ENCODE measurements at regions not wholly inside any gene's neighbourhood (a gene's known extent, or its start where the extent isn't known, plus 50 kb on each side); places are given as distances from the start of the nearest gene placed in this dataset.
A peak's percentile ranks its signal among the peaks of the same experiment; 100 is the strongest.
"Not testable (repeated sequence)": the region's sequence is repeated elsewhere in the genome, so short reads cannot be mapped to it uniquely, and the experiment has no call there.

- DNase-seq: no peak
These were observed 186.9 kb downstream of the ZFP64 start for GRCh38 chr20:52004715-52005114.

DNA sequence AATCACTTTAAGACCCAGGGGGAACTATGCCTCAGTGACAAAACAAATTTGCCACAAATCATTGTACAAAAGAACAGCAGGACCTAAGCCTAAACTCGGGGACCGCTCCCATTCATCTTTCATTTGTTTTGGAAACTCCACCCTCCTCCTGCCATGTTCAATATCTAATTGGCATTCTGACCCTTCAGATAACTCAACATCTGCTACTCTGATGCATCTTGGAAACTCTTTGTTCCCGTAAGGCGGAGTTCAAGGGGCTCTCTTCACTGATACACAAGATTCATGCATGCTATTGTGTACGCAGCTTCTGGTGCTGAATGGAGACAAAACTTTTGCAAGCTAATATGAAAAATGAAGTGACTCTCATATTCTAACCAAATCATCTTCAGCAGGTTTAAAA is 187.6 kb downstream of the ZFP64 start:
- no peak for DNase-seq

DNA sequence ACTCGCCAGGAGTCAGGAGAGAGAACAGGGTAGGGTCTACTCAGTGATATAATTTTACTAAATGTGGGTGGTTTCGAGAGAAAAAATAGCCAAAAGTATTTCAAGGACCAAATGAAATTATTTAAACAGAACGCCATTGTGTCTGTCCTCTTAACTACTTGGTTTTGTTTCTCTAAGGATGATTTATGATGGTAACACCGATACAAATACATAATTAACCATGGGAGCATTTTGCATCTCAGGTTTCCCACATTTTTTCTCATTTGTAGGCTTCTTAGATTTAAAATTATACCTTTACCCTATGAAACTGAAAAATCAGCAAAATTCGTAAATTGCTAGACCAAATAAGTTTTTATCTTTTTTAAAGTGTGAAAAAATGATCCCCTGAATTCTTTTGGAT is 188.2 kb downstream of the ZFP64 start:
- DNase-seq: no peak

- DNase-seq: no peak
These were observed 189.4 kb downstream of the ZFP64 start for GRCh38 chr20:52001999-52002666.

GRCh38 chr20:51997281-51997936 is 194.2 kb downstream of the ZFP64 start:
- not testable (repeated sequence) for DNase-seq

GRCh38 chr20:51995551-51995951 is 193.2 kb upstream of the SALL4 start:
- DNase-seq: no peak

DNA sequence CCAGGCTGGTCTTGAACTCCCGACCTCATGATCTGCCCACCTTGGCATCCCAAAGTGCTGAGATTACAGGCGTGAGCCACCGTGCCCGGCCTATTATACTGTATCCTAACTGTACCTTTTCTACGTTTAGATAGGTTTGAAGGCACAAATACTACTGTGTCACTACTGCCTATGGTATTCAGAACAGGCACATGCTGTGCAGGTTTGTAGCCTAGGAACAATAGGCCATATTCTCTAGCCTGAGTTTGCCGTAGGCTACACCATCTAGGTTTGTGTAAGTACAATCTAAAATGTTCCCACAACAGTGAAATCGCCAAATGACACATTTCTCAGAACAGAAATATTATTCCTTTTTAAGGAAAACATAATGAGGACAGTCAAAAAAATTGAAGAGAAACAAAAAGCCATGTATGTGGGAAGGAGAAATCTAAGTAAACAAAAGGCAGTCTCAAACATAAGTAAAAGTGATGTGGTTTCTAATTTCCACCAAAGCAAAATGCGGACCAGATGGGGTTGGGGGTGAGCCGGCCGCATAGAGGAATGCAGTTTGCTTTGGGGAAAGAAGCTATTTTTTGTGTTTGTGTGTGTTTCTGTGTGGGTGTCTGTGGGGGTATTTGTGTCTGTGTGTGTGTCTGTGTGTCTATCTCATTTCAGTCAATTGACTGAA is 192.6 kb upstream of the SALL4 start:
- DNase-seq: peak; percentile 63

- no peak for DNase-seq
These were observed 185.5 kb upstream of the SALL4 start for GRCh38 chr20:51987812-51988211.

GRCh38 chr20:51985013-51985415 is 182.7 kb upstream of the SALL4 start:
- DNase-seq: no peak

- no peak for DNase-seq
These were observed 178.0 kb upstream of the SALL4 start for GRCh38 chr20:51980277-51980676.

DNA sequence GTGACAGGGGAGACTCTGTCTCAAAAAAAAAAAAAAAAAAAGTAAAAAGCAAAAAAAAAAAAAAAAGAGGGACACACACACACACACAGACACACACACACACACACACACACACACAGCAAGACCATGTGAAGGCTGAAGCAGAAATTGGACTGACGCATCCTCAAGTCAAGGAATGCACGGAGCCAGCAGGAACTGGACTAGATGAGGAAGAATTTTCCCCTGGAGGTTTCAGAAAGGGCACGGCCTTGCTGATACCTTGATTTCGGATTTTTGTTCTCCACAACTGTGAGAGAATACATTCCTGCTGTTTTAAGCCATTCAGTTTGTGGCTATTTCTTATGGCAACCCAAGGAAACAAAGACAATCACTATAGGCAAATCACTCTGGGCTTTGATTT is 176.9 kb upstream of the SALL4 start:
- DNase-seq: no peak

DNA sequence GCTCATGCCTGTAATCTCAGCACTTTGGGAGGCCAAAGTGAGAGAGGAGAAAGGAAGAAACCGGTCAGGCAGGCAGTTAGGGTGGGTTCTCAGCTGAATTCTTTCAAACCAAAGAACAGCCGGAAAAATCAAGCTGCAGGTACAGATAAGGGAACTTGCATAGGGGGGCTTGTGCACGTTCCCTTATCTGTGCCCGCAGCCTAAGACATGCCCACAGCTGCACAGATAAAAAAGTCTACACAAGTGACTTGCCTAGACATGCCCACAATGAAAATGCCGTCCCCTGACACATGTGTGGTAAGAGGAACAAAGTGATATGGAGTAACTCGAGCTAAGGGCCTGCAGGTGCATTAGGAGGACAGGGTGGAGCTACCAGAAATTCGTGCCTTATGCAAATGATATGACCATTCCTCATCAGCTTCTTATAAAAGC is 175.8 kb upstream of the SALL4 start:
- DNase-seq: no peak

- DNase-seq: no peak
These were observed 169.7 kb upstream of the SALL4 start for GRCh38 chr20:51972056-51972455.

GRCh38 chr20:51970858-51971257 is 168.5 kb upstream of the SALL4 start:
- no peak for DNase-seq

DNA sequence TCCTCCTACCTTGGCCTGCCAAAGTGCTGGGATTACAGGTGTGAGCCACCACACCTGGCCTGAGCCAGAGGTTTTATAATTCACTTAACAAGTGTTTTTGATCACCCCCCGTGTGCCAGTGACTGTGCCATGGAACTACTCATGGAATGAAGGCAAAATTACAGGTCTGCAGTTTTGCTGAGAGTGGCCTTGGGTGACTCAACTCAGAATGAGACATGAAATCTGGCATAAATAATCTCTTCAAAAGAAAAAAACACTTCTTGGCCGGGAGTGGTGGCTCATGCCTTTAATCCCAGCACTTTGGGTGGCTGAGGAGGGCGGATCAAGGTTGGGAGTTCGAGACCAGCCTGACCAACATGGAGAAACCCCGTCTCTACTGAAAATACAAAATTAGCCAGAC is 166.9 kb upstream of the SALL4 start:
- DNase-seq: no peak

DNA sequence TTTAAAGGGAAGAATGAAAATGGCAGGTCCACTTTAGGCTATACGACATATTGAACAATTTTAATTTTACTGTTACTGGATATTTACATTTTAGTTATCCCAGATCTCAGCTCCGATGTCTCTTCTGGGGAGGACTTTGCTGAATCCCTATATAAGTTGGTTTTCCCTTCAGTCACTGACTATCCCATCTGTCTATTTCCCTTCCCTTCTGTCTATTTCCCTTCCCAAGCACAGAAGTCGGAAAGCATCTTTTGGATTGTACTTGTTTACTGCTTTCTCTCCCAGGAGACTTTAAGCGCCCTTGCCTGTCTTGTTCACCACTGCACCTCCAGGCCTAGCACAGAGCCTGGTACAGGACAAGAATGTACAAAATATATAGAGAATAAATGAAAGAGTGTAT is 165.8 kb upstream of the SALL4 start:
- no peak for DNase-seq

- DNase-seq: peak; percentile 51
These were observed 164.1 kb upstream of the SALL4 start for GRCh38 chr20:51966296-51966971.

- no peak for DNase-seq
These were observed 159.8 kb upstream of the SALL4 start for GRCh38 chr20:51961964-51962761.

DNA sequence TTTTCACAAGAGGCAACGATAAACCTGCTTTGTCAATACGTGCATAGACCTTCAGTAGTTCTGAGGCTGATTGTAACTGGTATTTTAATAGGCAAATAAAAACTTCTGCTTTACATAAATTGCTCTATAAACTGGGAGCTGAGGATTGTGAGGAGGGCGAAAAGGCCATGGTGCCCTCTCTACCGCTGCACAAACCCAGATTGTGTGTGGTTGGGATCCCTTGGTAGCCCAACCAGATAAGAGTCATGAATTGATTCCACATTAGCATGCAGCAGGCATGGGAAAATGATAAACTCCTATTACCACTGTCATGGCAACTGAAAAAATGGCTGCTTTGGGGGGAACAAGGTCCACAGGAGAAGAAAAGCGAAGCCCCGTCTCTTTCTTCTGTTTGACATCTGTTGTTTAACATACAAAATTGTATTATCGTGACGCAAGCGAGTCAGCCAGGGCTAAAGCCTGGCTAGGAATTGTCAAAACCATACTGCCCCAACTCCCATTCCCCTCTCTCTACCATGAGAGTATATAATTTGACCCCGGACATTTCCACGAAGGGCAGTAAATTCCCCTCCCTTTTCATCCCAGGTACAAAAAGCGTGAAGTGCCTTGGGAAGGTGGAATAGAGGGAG is 157.8 kb upstream of the SALL4 start:
- no peak for DNase-seq

DNA sequence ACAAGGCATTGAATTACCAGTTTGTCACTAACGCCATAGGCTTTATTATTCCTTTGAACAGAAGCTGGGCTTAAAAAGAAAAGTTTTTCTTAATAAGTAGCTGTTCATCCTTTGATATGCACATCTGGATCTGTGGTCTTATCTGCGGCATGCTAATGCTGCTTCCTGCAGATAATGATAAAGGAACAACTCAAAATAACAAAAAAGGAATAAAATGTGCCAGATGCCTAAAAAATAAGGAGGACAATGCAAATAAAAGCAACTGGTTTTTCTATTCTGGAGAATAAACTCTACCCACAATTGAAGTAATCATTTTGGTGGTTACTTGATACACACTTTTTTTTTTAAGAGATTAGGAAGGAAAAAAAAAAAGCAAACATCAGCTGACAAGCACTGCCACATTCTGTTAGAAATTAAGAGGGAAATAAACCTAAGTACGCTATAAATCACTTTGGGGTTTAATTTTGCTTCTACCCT is 156.8 kb upstream of the SALL4 start:
- DNase-seq: no peak

DNA sequence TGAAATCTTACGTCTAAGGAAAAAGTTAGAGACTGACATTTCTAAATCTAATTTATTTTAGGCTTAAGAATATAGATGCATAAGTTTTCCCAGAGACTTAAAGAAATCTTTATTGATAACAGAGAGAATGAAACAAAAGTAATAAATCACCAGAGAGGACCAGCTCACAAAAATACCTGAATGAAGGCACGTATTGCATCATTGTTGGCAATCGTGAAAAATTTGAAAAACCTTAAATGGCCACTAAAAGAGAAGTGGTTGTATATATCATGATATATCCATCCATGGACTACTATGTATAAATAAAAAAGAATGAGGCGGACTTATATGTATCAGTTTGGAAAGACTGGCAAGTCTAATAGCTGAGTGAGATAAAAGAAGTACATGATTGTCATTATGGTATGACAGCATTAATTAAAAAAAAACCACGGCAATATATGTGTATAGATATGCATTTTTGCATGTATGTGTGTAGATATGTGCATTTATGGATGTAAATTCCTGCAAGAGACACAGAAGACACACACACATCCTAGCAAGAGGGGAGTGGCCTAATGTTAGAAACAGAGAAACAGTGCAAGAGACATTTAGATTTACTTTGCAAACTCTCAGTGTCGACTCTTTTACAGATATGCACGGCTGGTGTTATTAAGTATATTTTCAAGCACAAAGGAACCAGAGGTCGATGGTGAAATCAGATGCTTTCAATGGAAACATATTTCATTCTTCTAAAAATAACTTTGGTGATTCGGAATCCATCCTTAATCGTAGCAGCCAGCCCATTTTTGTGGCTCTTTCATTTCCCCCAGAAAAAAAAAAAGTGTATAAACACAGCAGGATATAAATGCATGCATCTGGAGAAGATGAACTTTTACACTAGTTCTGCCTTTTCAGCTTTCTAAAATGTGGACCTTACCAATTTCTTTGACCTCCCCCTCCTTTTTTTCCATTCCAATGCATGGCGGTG is 156.1 kb upstream of the SALL4 start:
- no peak for DNase-seq

Measured in left hindlimb (tissue), 1 donor.